ENCODE measurements at regions not wholly inside any gene's neighbourhood (a gene's known extent, or its start where the extent isn't known, plus 50 kb on each side); places are given as distances from the start of the nearest gene placed in this dataset.

DNA sequence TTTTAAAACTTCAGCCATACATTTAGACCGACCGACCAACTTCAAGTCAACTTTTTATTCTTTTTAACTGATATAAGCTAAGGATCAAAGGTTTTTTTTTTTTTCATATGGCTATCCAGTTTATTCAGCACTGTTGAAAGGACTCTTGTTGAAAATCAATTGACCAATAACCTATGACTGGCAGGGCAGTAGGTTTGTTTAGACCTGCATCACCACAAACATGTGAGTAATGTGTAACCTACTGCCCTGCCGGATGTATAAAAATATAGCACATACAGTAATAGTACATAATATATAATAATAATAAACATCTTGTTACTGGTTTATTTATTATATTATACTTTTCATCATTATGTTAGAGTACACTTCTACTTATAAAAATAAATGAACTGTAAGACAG lies 434.6 kb upstream of the SEMA3A start:
- H3K27me3 ChIP-seq (ENCODE audit: control insufficient read depth, insufficient read depth, low read length) = no peaks in the 10 kb centered on the region
- ChIA-PET CTCF (no interaction called here), POLR2A (interaction anchor here (0.7 kb wide), 1 partner anchor 9 kb away, joined by 10 read pairs; no protein-coding TSS in a partner anchor)
- DNase-seq (ENCODE audit: low read depth, low spot score) = no peak
- TF ChIP-seq, protein P1, sequence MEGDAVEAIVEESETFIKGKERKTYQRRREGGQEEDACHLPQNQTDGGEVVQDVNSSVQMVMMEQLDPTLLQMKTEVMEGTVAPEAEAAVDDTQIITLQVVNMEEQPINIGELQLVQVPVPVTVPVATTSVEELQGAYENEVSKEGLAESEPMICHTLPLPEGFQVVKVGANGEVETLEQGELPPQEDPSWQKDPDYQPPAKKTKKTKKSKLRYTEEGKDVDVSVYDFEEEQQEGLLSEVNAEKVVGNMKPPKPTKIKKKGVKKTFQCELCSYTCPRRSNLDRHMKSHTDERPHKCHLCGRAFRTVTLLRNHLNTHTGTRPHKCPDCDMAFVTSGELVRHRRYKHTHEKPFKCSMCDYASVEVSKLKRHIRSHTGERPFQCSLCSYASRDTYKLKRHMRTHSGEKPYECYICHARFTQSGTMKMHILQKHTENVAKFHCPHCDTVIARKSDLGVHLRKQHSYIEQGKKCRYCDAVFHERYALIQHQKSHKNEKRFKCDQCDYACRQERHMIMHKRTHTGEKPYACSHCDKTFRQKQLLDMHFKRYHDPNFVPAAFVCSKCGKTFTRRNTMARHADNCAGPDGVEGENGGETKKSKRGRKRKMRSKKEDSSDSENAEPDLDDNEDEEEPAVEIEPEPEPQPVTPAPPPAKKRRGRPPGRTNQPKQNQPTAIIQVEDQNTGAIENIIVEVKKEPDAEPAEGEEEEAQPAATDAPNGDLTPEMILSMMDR (IDR thresholded peaks at IDR 0.05; ENCODE audit: low read depth, low read length) = no peak
- H3K9me3 ChIP-seq (ENCODE audit: control insufficient read depth, insufficient read depth, low read length) = peaks cover 10% of the 10 kb centered on the region
- H3K4me3 ChIP-seq (ENCODE audit: low read depth, low read length) = no peak overlapping the region
- H3K27ac ChIP-seq (ENCODE audit: low read depth, low read length) = no peak overlapping the region

DNA sequence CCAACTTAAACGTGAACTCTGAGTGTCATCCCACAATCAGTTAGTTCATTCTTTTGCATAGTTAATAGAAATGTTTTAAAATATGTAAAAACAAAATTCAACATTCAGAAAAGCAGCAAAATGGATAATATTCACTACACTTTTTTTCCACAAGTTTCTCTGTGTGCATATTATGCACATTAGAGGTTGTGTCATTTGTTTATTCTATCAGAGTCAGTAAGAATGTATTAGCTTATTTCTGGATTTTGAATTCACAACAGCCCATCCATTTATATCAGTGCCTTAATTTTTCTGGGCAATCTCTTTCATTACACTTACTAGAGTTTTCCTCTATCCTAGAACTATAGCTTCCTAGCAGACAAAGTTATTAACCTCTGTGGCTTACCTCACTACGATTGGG lies 432.7 kb upstream of the SEMA3A start:
- TF ChIP-seq, protein P1 (IDR thresholded peaks at IDR 0.05; ENCODE audit: low read depth, low read length) = no peak

DNA sequence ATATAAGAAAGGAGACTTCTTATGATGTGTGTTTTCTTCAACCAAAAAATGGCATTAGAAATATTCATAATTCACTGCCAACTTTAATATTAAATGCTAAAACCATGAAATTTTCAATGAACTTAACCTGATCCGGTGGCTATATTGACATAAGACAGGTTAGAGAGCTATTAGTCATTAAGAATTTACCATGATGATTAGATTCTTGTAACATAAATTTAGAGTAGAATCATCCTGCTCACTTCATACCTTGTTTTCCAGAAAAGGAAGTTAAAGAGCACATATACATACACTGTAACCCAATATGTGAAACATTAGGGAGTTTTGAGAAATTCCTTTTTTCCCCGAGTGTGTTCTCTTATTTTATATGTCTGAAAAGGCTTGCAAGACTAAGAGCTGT lies 430.3 kb upstream of the SEMA3A start:
- no peak for DNase-seq (ENCODE audit: low read depth, low spot score)
- H3K4me3 ChIP-seq (ENCODE audit: low read depth, low read length) = no peak overlapping the region
- no peaks in the 10 kb centered on the region for H3K27me3 ChIP-seq (ENCODE audit: control insufficient read depth, insufficient read depth, low read length)
- ChIA-PET POLR2A (no interaction called here), CTCF (no interaction called here)
- no peak overlapping the region for H3K27ac ChIP-seq (ENCODE audit: low read depth, low read length)
- no peaks in the 10 kb centered on the region for H3K9me3 ChIP-seq (ENCODE audit: control insufficient read depth, insufficient read depth, low read length)
- TF ChIP-seq, protein P1 (IDR thresholded peaks at IDR 0.05; ENCODE audit: low read depth, low read length) = no peak

More for the DNA sequence above, 432.7 kb upstream of the SEMA3A start:
- DNase-seq (ENCODE audit: low read depth, low spot score) = no peak
- Histone ChIP-seq H3K4me3 (ENCODE audit: low read depth, low read length) (no peak overlapping the region), H3K27ac (ENCODE audit: low read depth, low read length) (no peak overlapping the region), H3K9me3 (ENCODE audit: control insufficient read depth, insufficient read depth, low read length) (peaks cover 5% of the 10 kb centered on the region), H3K27me3 (ENCODE audit: control insufficient read depth, insufficient read depth, low read length) (no peaks in the 10 kb centered on the region)
- ChIA-PET CTCF (no interaction called here), POLR2A (no interaction called here)

DNA sequence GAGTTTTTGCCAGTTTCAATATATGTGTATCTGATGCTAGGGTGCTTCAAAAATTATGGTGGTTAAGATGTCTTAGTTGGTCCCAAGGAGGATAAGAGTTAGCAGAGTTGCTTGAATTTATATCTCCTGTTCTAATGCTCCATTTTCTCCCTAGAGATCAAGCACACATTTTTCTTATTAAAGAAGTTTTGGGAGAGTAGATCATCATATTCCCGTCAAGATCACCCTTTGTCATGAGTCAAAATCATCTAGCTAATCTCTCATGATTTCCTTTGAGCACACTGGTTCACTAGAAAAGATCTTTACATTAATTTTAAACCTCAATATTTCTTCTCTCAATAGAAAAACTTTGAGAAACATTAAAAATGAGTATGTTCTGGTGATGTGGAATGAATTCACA lies 429.9 kb upstream of the SEMA3A start:
- TF ChIP-seq, protein P1 (IDR thresholded peaks at IDR 0.05; ENCODE audit: low read depth, low read length) = no peak
- POLR2A ChIA-PET = no interaction called here
- Histone ChIP-seq H3K9me3 (ENCODE audit: control insufficient read depth, insufficient read depth, low read length) (no peaks in the 10 kb centered on the region), H3K27ac (ENCODE audit: low read depth, low read length) (no peak overlapping the region), H3K4me3 (ENCODE audit: low read depth, low read length) (no peak overlapping the region), H3K27me3 (ENCODE audit: control insufficient read depth, insufficient read depth, low read length) (no peaks in the 10 kb centered on the region)
- no peak for DNase-seq (ENCODE audit: low read depth, low spot score)
- CTCF ChIA-PET = no interaction called here

DNA sequence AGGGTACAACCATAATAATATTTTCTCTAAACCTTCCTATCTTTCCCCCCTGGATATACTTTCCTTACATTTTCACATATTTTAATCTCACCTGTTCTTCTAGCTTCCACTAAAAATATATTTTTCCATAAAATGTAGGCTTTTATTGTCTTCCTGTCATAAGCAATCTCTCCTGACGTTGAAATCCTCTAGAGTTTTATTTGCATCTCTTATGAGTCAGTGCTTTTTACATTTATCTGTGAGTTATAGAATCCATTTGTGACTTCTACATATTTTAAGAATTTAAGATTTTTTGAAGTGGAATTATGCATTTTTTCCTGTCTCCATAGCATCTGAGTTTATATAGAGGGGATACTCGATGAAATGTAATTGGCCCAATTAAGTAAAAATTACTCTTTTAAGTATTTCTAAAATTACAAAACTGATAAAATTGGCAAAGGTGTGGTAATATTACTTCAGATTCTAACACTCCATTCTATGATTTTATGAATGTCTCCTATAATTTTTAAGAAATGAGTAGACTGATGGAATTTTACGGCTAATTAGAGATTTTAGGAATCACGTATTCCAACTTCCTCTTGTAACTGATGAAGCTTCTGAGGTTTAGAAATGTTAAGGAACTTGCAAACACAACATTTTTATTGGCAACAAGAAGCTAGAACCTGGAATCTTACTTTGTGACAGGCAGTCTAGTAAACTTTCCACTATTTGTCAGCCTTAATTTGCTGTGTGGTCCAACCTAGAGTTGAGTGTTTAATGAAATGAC lies 422.9 kb upstream of the SEMA3A start:
- no peaks in the 10 kb centered on the region for H3K27me3 ChIP-seq (ENCODE audit: control insufficient read depth, insufficient read depth, low read length)
- TF ChIP-seq, protein P1 (IDR thresholded peaks at IDR 0.05; ENCODE audit: low read depth, low read length) = no peak
- DNase-seq (ENCODE audit: low read depth, low spot score) = no peak
- POLR2A ChIA-PET = no interaction called here
- no peak overlapping the region for H3K27ac ChIP-seq (ENCODE audit: low read depth, low read length)
- CTCF ChIA-PET = no interaction called here
- no peak overlapping the region for H3K4me3 ChIP-seq (ENCODE audit: low read depth, low read length)
- H3K9me3 ChIP-seq (ENCODE audit: control insufficient read depth, insufficient read depth, low read length) = no peaks in the 10 kb centered on the region

All from AG04450 (cell line).